H9 (cell line): ENCODE measurements at regions not wholly inside any gene's neighbourhood (a gene's known extent, or its start where the extent isn't known, plus 50 kb on each side); places are given as distances from the start of the nearest gene placed in this dataset.

ENCODE experiments used
- DNase-seq: peaks from one replicate; pipeline ENCODE4 v3.0.0-alpha.2; 2017
- H2AFZ ChIP-seq: one replicate; pipeline ENCODE4 v1.6.1; 2013; ENCODE audit warnings: mild to moderate bottlenecking, low read length, control low read depth, moderate library complexity
- H2AK5ac ChIP-seq: 2 replicates; pipeline ENCODE4 v1.6.1; 2013; ENCODE audit warnings: low read length, control low read depth, mixed read lengths; ENCODE audit not compliant: insufficient read length
- H2BK120ac ChIP-seq: one replicate; pipeline ENCODE4 v1.6.1; 2013; ENCODE audit warnings: low read depth, mild to moderate bottlenecking, low read length, control low read depth, inconsistent platforms; ENCODE audit not compliant: poor library complexity, severe bottlenecking
- H2BK12ac ChIP-seq: 2 replicates; pipeline ENCODE4 v1.6.1; 2013; ENCODE audit warnings: low read length, control low read depth, mixed read lengths, low read depth; ENCODE audit not compliant: insufficient read length
- H2BK15ac ChIP-seq: 2 replicates; pipeline ENCODE4 v1.6.1; 2013; ENCODE audit warnings: low read depth, low read length, control low read depth
- H2BK20ac ChIP-seq: one replicate; pipeline ENCODE4 v1.6.1; 2013; ENCODE audit warnings: low read depth, mild to moderate bottlenecking, low read length, control low read depth, inconsistent platforms; ENCODE audit not compliant: poor library complexity, severe bottlenecking
- H2BK5ac ChIP-seq: 2 replicates; pipeline ENCODE4 v1.6.1; 2013; ENCODE audit warnings: low read length, control low read depth, mixed read lengths; ENCODE audit not compliant: insufficient read length
- H3K14ac ChIP-seq: 2 replicates; pipeline ENCODE4 v1.6.1; 2013; ENCODE audit warnings: low read length, control low read depth; ENCODE audit not compliant: insufficient read depth
- H3K18ac ChIP-seq: 2 replicates; pipeline ENCODE4 v1.6.1; 2013; ENCODE audit warnings: low read depth, mild to moderate bottlenecking, mixed read lengths, low read length, control low read depth; ENCODE audit not compliant: insufficient read length
- H3K23ac ChIP-seq: 2 replicates; pipeline ENCODE4 v1.6.1; 2013; ENCODE audit warnings: low read length, control low read depth, mixed read lengths, low read depth; ENCODE audit not compliant: insufficient read length
- H3K23me2 ChIP-seq: 2 replicates; pipeline ENCODE4 v1.6.1; 2013; ENCODE audit warnings: low read depth, mild to moderate bottlenecking, mixed read lengths, low read length, control low read depth; ENCODE audit not compliant: insufficient read length, poor library complexity, severe bottlenecking
- H3K27ac ChIP-seq: 2 replicates; pipeline ENCODE4 v1.5.1; 2013; ENCODE audit warnings: low read length, control low read depth, mixed read lengths, low read depth; ENCODE audit not compliant: insufficient read length
- H3K27me3 ChIP-seq: 2 replicates; pipeline ENCODE4 v1.6.1; 2013; ENCODE audit warnings: low read length, control low read depth, inconsistent platforms; ENCODE audit not compliant: insufficient read depth
- H3K4ac ChIP-seq: 2 replicates; pipeline ENCODE4 v1.6.1; 2013; ENCODE audit warnings: low read depth, mild to moderate bottlenecking, control low read depth, inconsistent platforms, low read length, moderate library complexity
- H3K4me1 ChIP-seq: 2 replicates; pipeline ENCODE4 v1.6.1; 2013; ENCODE audit warnings: low read length, control low read depth, inconsistent platforms; ENCODE audit not compliant: insufficient read depth
- H3K4me2 ChIP-seq: 2 replicates; pipeline ENCODE4 v1.6.1; 2013; ENCODE audit warnings: low read length, control low read depth, mixed read lengths; ENCODE audit not compliant: insufficient read length, insufficient read depth
- H3K56ac ChIP-seq: 2 replicates; pipeline ENCODE4 v1.6.1; 2013; ENCODE audit warnings: low read depth, mild to moderate bottlenecking, mixed read lengths, low read length, control low read depth; ENCODE audit not compliant: insufficient read length
- H3K79me1 ChIP-seq: 2 replicates; pipeline ENCODE4 v1.6.1; 2013; ENCODE audit warnings: low read depth, mild to moderate bottlenecking, moderate library complexity, low read length, control low read depth, inconsistent platforms; ENCODE audit not compliant: insufficient read depth, poor library complexity, severe bottlenecking
- H3K79me2 ChIP-seq: 2 replicates; pipeline ENCODE4 v1.6.1; 2013; ENCODE audit warnings: low read length, control low read depth, inconsistent platforms; ENCODE audit not compliant: insufficient read depth
- H3K9ac ChIP-seq: 2 replicates; pipeline ENCODE4 v1.6.1; 2013; ENCODE audit warnings: low read length, control low read depth, mixed read lengths; ENCODE audit not compliant: insufficient read length; ENCODE audit errors: extremely low read depth
- H3K9me3 ChIP-seq: one replicate; pipeline ENCODE4 v1.6.1; 2013; ENCODE audit warnings: low read depth, low read length, inconsistent platforms; ENCODE audit not compliant: control insufficient read depth
- H3T11ph ChIP-seq: one replicate; pipeline ENCODE4 v1.6.1; 2013; ENCODE audit warnings: mild to moderate bottlenecking, low read length, control low read depth, inconsistent platforms
- H4K20me1 ChIP-seq: one replicate; pipeline ENCODE4 v1.6.1; 2013; ENCODE audit not compliant: control insufficient read depth, insufficient read length, insufficient read depth
- H4K5ac ChIP-seq: 2 replicates; pipeline ENCODE4 v1.6.1; 2013; ENCODE audit warnings: low read depth, mild to moderate bottlenecking, mixed read lengths, low read length, control low read depth; ENCODE audit not compliant: insufficient read length
- H4K8ac ChIP-seq: replicated peaks from 2 replicates; pipeline ENCODE4 v1.6.1; 2013; ENCODE audit warnings: low read length, control low read depth, mixed read lengths, low read depth; ENCODE audit not compliant: insufficient read length
- H4K91ac ChIP-seq: 2 replicates; pipeline ENCODE4 v1.6.1; 2013; ENCODE audit warnings: low read depth, mild to moderate bottlenecking, moderate library complexity, mixed read lengths, low read length, control low read depth; ENCODE audit not compliant: insufficient read length
- H3K27ac Mint-ChIP-seq, 3 experiments: 2 replicates in 2 of 3; 3 replicates in 1 of 3; pipeline ENCODE4 v1.8.0; 2020 to 2021; ENCODE audit warnings: mixed read lengths in 3 of 3, mild to moderate bottlenecking in 1 of 3, moderate library complexity in 1 of 3
- H3K27me3 Mint-ChIP-seq: 2 replicates; pipeline ENCODE4 v1.8.0; 2021; ENCODE audit warnings: low read depth, mild to moderate bottlenecking, moderate library complexity, mixed read lengths
- H3K36me3 Mint-ChIP-seq, 3 experiments: 2 replicates in 2 of 3; 3 replicates in 1 of 3; pipeline ENCODE4 v1.8.0; 2020 to 2021; ENCODE audit warnings: low read depth in 3 of 3, mixed read lengths in 3 of 3; ENCODE audit not compliant: insufficient read depth in 1 of 3
- H3K4me1 Mint-ChIP-seq, 2 experiments: 2 replicates each; pipeline ENCODE4 v1.8.0; 2020; ENCODE audit warnings: mixed read lengths in 2 of 2
- H3K4me3 Mint-ChIP-seq, 2 experiments: 2 replicates in 1 of 2; 3 replicates in 1 of 2; pipeline ENCODE4 v1.8.0; 2020 to 2021; ENCODE audit warnings: mild to moderate bottlenecking in 2 of 2, mixed read lengths in 2 of 2, moderate library complexity in 1 of 2
- H3K9me3 Mint-ChIP-seq, 2 experiments: 2 replicates in 1 of 2; 3 replicates in 1 of 2; pipeline ENCODE4 v1.8.0; 2020; ENCODE audit warnings: mild to moderate bottlenecking in 2 of 2, mixed read lengths in 2 of 2, moderate library complexity in 1 of 2
- WGBS: extraction: QIAGEN DNeasy Blood & Tissue Kit; methylation state at CpG from one replicate; pipeline ENCODE4 v1.1.7; 2013; ENCODE audit warnings: missing lambda C conversion rate, low lambda C conversion rate, mixed read lengths; ENCODE audit not compliant: insufficient read length; ENCODE audit errors: extremely low coverage; 5-methylcytosine and 5-hydroxymethylcytosine counted together
- TF ChIP-seq, protein P1 (sequence below): fragments of 200-600 bp; sonication (generic); conservative IDR thresholded peaks from 3 replicates; pipeline ENCODE4 v1.8.0; 2021; ENCODE audit warnings: antibody characterized with exemption, mild to moderate bottlenecking

GRCh38 chr14:31944256-31945073, 132.6 kb upstream of the ARHGAP5 start:
- no peak overlapping the region for H2AFZ ChIP-seq
- no peak overlapping the region for H4K5ac ChIP-seq
- TF ChIP-seq, protein P1, sequence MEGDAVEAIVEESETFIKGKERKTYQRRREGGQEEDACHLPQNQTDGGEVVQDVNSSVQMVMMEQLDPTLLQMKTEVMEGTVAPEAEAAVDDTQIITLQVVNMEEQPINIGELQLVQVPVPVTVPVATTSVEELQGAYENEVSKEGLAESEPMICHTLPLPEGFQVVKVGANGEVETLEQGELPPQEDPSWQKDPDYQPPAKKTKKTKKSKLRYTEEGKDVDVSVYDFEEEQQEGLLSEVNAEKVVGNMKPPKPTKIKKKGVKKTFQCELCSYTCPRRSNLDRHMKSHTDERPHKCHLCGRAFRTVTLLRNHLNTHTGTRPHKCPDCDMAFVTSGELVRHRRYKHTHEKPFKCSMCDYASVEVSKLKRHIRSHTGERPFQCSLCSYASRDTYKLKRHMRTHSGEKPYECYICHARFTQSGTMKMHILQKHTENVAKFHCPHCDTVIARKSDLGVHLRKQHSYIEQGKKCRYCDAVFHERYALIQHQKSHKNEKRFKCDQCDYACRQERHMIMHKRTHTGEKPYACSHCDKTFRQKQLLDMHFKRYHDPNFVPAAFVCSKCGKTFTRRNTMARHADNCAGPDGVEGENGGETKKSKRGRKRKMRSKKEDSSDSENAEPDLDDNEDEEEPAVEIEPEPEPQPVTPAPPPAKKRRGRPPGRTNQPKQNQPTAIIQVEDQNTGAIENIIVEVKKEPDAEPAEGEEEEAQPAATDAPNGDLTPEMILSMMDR, result no peak
- H2BK5ac ChIP-seq, result no peak overlapping the region
- no peaks in the 10 kb centered on the region for H3K9me3 ChIP-seq
- peaks cover 8 to 14% of the 10 kb centered on the region in 2 experiments for H3K4me1 Mint-ChIP-seq
- no peak overlapping the region; a peak in 1 of 7 replicates for H3K27ac Mint-ChIP-seq
- H3K27me3 ChIP-seq, result no peaks in the 10 kb centered on the region
- no peak overlapping the region for H3K27ac ChIP-seq
- H3K23ac ChIP-seq, result no peak overlapping the region
- no peak for DNase-seq
- H2BK12ac ChIP-seq, result no peak overlapping the region
- no peaks in the 10 kb centered on the region for H4K20me1 ChIP-seq
- H3K4ac ChIP-seq, result no peak overlapping the region
- H3K14ac ChIP-seq, result no peak overlapping the region
- H3K18ac ChIP-seq, result no peak overlapping the region
- peaks cover 5% of the 10 kb centered on the region for H3K27me3 Mint-ChIP-seq
- H3K79me2 ChIP-seq, result no peaks in the 10 kb centered on the region
- no peak overlapping the region for H2BK20ac ChIP-seq
- no peaks in the 10 kb centered on the region for H3K36me3 Mint-ChIP-seq
- no CpG with 5 or more reads among the region's 13 CpGs for WGBS
- no peak overlapping the region for H2BK120ac ChIP-seq
- H3K9ac ChIP-seq, result no peak overlapping the region
- peaks cover 5% of the 10 kb centered on the region; the same call in 1 of the 2 replicates for H3K4me1 ChIP-seq
- no peak overlapping the region for H3K4me2 ChIP-seq
- no peak overlapping the region for H4K8ac ChIP-seq
- H3K23me2 ChIP-seq, result no peaks in the 10 kb centered on the region
- no peak overlapping the region for H3T11ph ChIP-seq
- no peak overlapping the region for H3K4me3 Mint-ChIP-seq
- H3K9me3 Mint-ChIP-seq, result no peaks in the 10 kb centered on the region
- no peak overlapping the region for H3K56ac ChIP-seq
- H2BK15ac ChIP-seq, result no peak overlapping the region
- H2AK5ac ChIP-seq, result no peak overlapping the region
- no peaks in the 10 kb centered on the region for H3K79me1 ChIP-seq
- no peak overlapping the region for H4K91ac ChIP-seq
